HG03457 (cell line): ENCODE measurements at regions not wholly inside any gene's neighbourhood (a gene's known extent, or its start where the extent isn't known, plus 50 kb on each side); places are given as distances from the start of the nearest gene placed in this dataset.

Experiments used
- ATAC-seq: cut with Tn5 transposase; IDR thresholded peaks from one replicate; pipeline ENCODE4 v1.9.1; 2021; ENCODE audit warnings: moderate number of reproducible peaks; ENCODE audit not compliant: unreplicated experiment

GRCh38 chr1:37085393-37085792 is 51.1 kb upstream of the GRIK3 start:
- ATAC-seq, result no peak

- no peak for ATAC-seq
These were observed 55.4 kb upstream of the GRIK3 start for GRCh38 chr1:37089750-37090149.

GRCh38 chr1:37090671-37091070 is 56.4 kb upstream of the GRIK3 start:
- ATAC-seq, result no peak

GRCh38 chr1:37092937-37093336 is 58.6 kb upstream of the GRIK3 start:
- no peak for ATAC-seq

GRCh38 chr1:37094302-37094701 is 60.0 kb upstream of the GRIK3 start:
- no peak for ATAC-seq

GRCh38 chr1:37096523-37096922 is 62.2 kb upstream of the GRIK3 start:
- no peak for ATAC-seq

- no peak for ATAC-seq
These were observed 63.4 kb upstream of the GRIK3 start for GRCh38 chr1:37097731-37098130.

- ATAC-seq, result no peak
These were observed 63.9 kb upstream of the GRIK3 start for GRCh38 chr1:37098237-37098636.

- ATAC-seq, result no peak
These were observed 66.0 kb upstream of the GRIK3 start for GRCh38 chr1:37100310-37100709.

- ATAC-seq, result no peak
These were observed 68.5 kb upstream of the GRIK3 start for GRCh38 chr1:37102656-37103382.

- ATAC-seq, result no peak
These were observed 71.6 kb upstream of the GRIK3 start for GRCh38 chr1:37105911-37106310.

GRCh38 chr1:37107153-37107907 is 73.0 kb upstream of the GRIK3 start:
- no peak for ATAC-seq

GRCh38 chr1:37108596-37109188 is 74.4 kb upstream of the GRIK3 start:
- no peak for ATAC-seq

- ATAC-seq, result no peak
These were observed 78.1 kb upstream of the GRIK3 start for GRCh38 chr1:37112430-37112829.

- no peak for ATAC-seq
These were observed 79.1 kb upstream of the GRIK3 start for GRCh38 chr1:37113285-37113997.

- ATAC-seq, result no peak
These were observed 84.5 kb upstream of the GRIK3 start for GRCh38 chr1:37118790-37119189.

GRCh38 chr1:37120279-37120678 is 86.0 kb upstream of the GRIK3 start:
- ATAC-seq, result no peak

- no peak for ATAC-seq
These were observed 89.2 kb upstream of the GRIK3 start for GRCh38 chr1:37123276-37124115.

GRCh38 chr1:37124501-37124900 is 90.2 kb upstream of the GRIK3 start:
- no peak for ATAC-seq

- ATAC-seq, result no peak
These were observed 91.0 kb upstream of the GRIK3 start for GRCh38 chr1:37125295-37125694.
